ENCODE measurements at regions not wholly inside any gene's neighbourhood (a gene's known extent, or its start where the extent isn't known, plus 50 kb on each side); places are given as distances from the start of the nearest gene placed in this dataset.

GRCh38 chr9:107404736-107405135 is 84.8 kb downstream of the KLF4 start:
- TF ChIP-seq CTCF (conservative IDR thresholded peaks at IDR 0.05; ENCODE audit: low read depth, low read length) (no peak), EZH2 (IDR thresholded peaks at IDR 0.05; ENCODE audit: borderline replicate concordance, low read depth, low read length, poor library complexity, severe bottlenecking) (no peak)
